Adipocyte (in vitro differentiated cells): ENCODE measurements at regions not wholly inside any gene's neighbourhood (a gene's known extent, or its start where the extent isn't known, plus 50 kb on each side); places are given as distances from the start of the nearest gene placed in this dataset.

Experiments
- DNase-seq: peaks from one replicate; pipeline ENCODE4 v3.0.0-alpha.2; 2015; ENCODE audit warnings: low read depth
- H3K27me3 ChIP-seq: replicated peaks from 2 replicates; pipeline ENCODE4 v1.7.0; 2013; ENCODE audit warnings: mild to moderate bottlenecking, low read length, moderate library complexity; ENCODE audit not compliant: control insufficient read depth, insufficient read depth
- H3K36me3 ChIP-seq: 2 replicates; pipeline ENCODE4 v1.7.0; 2013; ENCODE audit warnings: low read length, mild to moderate bottlenecking, moderate library complexity; ENCODE audit not compliant: control insufficient read depth, insufficient read depth, severe bottlenecking
- H3K4me1 ChIP-seq: 2 replicates; pipeline ENCODE4 v1.7.0; 2013; ENCODE audit warnings: mild to moderate bottlenecking, low read length, moderate library complexity; ENCODE audit not compliant: control insufficient read depth, insufficient read depth
- H3K4me3 ChIP-seq: 2 replicates; pipeline ENCODE4 v1.7.0; 2013; ENCODE audit warnings: mild to moderate bottlenecking, low read length, moderate library complexity
- H3K9ac ChIP-seq: 2 replicates; pipeline ENCODE4 v1.7.0; 2013; ENCODE audit warnings: mild to moderate bottlenecking, low read length, moderate library complexity
- H3K9me3 ChIP-seq: 2 replicates; pipeline ENCODE4 v1.7.0; 2013; ENCODE audit warnings: mild to moderate bottlenecking, low read length, moderate library complexity; ENCODE audit not compliant: control insufficient read depth

- no peak for DNase-seq
- no peaks in the 10 kb centered on the region for H3K36me3 ChIP-seq
- no peak overlapping the region for H3K4me3 ChIP-seq
- H3K27me3 ChIP-seq, result no peaks in the 10 kb centered on the region
- H3K9ac ChIP-seq, result no peak overlapping the region
- no peaks in the 10 kb centered on the region for H3K9me3 ChIP-seq
- H3K4me1 ChIP-seq, result no peaks in the 10 kb centered on the region
Measured at GRCh38 chr7:115831371-115831770, 199.2 kb downstream of the TFEC start.

GRCh38 chr7:115827305-115828045 is 203.1 kb downstream of the TFEC start:
- H3K9ac ChIP-seq, result no peak overlapping the region
- no peaks in the 10 kb centered on the region for H3K27me3 ChIP-seq
- DNase-seq, result no peak
- no peaks in the 10 kb centered on the region for H3K9me3 ChIP-seq
- no peaks in the 10 kb centered on the region for H3K4me1 ChIP-seq
- H3K36me3 ChIP-seq, result no peaks in the 10 kb centered on the region
- no peak overlapping the region for H3K4me3 ChIP-seq

- Histone ChIP-seq H3K4me3 (no peak overlapping the region), H3K9me3 (no peaks in the 10 kb centered on the region), H3K9ac (no peak overlapping the region), H3K4me1 (no peaks in the 10 kb centered on the region), H3K36me3 (no peaks in the 10 kb centered on the region), H3K27me3 (no peaks in the 10 kb centered on the region)
- peak; percentile 36 for DNase-seq
Measured at GRCh38 chr7:115825456-115826115, 205.0 kb downstream of the TFEC start.

GRCh38 chr7:115822801-115823200 is 207.8 kb downstream of the TFEC start:
- DNase-seq, result no peak
- no peaks in the 10 kb centered on the region for H3K36me3 ChIP-seq

GRCh38 chr7:115822380-115822779 is 208.2 kb downstream of the TFEC start:
- Histone ChIP-seq H3K36me3 (no peaks in the 10 kb centered on the region), H3K4me1 (no peaks in the 10 kb centered on the region), H3K9ac (no peak overlapping the region), H3K27me3 (no peaks in the 10 kb centered on the region), H3K9me3 (no peaks in the 10 kb centered on the region), H3K4me3 (no peak overlapping the region)
- DNase-seq, result peak; percentile 43

More at GRCh38 chr7:115822801-115823200, 207.8 kb downstream of the TFEC start:
- Histone ChIP-seq H3K4me3 (no peak overlapping the region), H3K9me3 (no peaks in the 10 kb centered on the region), H3K4me1 (no peaks in the 10 kb centered on the region), H3K27me3 (no peaks in the 10 kb centered on the region), H3K9ac (no peak overlapping the region)

GRCh38 chr7:115816318-115816974 is 214.1 kb downstream of the TFEC start:
- H3K4me3 ChIP-seq, result no peak overlapping the region
- H3K9ac ChIP-seq, result no peak overlapping the region
- no peaks in the 10 kb centered on the region for H3K36me3 ChIP-seq
- no peak for DNase-seq
- no peaks in the 10 kb centered on the region for H3K27me3 ChIP-seq
- no peaks in the 10 kb centered on the region for H3K9me3 ChIP-seq
- no peaks in the 10 kb centered on the region for H3K4me1 ChIP-seq

GRCh38 chr7:115812794-115813193 is 217.8 kb downstream of the TFEC start:
- Histone ChIP-seq H3K27me3 (no peaks in the 10 kb centered on the region), H3K9ac (no peak overlapping the region), H3K36me3 (no peaks in the 10 kb centered on the region), H3K4me1 (no peaks in the 10 kb centered on the region), H3K9me3 (no peaks in the 10 kb centered on the region), H3K4me3 (no peak overlapping the region)
- no peak for DNase-seq

- no peaks in the 10 kb centered on the region for H3K36me3 ChIP-seq
- H3K9me3 ChIP-seq, result peaks cover 5% of the 10 kb centered on the region
- no peaks in the 10 kb centered on the region for H3K27me3 ChIP-seq
- no peak for DNase-seq
- H3K9ac ChIP-seq, result no peak overlapping the region
- H3K4me1 ChIP-seq, result no peaks in the 10 kb centered on the region
- no peak overlapping the region for H3K4me3 ChIP-seq
Measured at GRCh38 chr7:115805458-115805857, 225.1 kb downstream of the TFEC start.

GRCh38 chr7:115802415-115802814 is 228.1 kb downstream of the TFEC start:
- no peak for DNase-seq
- H3K4me3 ChIP-seq, result no peak overlapping the region
- H3K9me3 ChIP-seq, result peaks cover 5% of the 10 kb centered on the region
- H3K4me1 ChIP-seq, result no peaks in the 10 kb centered on the region
- no peak overlapping the region for H3K9ac ChIP-seq
- H3K27me3 ChIP-seq, result no peaks in the 10 kb centered on the region
- no peaks in the 10 kb centered on the region for H3K36me3 ChIP-seq

- no peak for DNase-seq
- Histone ChIP-seq H3K9me3 (no peaks in the 10 kb centered on the region), H3K4me1 (no peaks in the 10 kb centered on the region), H3K27me3 (no peaks in the 10 kb centered on the region), H3K4me3 (no peak overlapping the region), H3K9ac (no peak overlapping the region), H3K36me3 (no peaks in the 10 kb centered on the region)
Measured at GRCh38 chr7:115799430-115799829, 231.1 kb downstream of the TFEC start.

- Histone ChIP-seq H3K36me3 (no peaks in the 10 kb centered on the region), H3K9me3 (no peaks in the 10 kb centered on the region), H3K27me3 (no peaks in the 10 kb centered on the region), H3K4me1 (no peaks in the 10 kb centered on the region), H3K4me3 (no peak overlapping the region), H3K9ac (no peak overlapping the region)
- DNase-seq, result no peak
Measured at GRCh38 chr7:115793958-115794702, 236.4 kb downstream of the TFEC start.
